Type B pancreatic cell (in vitro differentiated cells): ENCODE measurements at regions not wholly inside any gene's neighbourhood (a gene's known extent, or its start where the extent isn't known, plus 50 kb on each side); places are given as distances from the start of the nearest gene placed in this dataset.

Experiments
- DNase-seq: peaks from one replicate; pipeline ENCODE4 v3.0.0; 2021; ENCODE audit warnings: mixed read lengths; ENCODE audit not compliant: unreplicated experiment; ENCODE audit errors: extremely low spot score
- H3K27ac Mint-ChIP-seq: 2 replicates; pipeline ENCODE4 v1.8.0; 2021; ENCODE audit warnings: mild to moderate bottlenecking, mixed read lengths
- H3K27me3 Mint-ChIP-seq: 2 replicates; pipeline ENCODE4 v1.8.0; 2021; ENCODE audit warnings: mixed read lengths
- H3K36me3 Mint-ChIP-seq: 2 replicates; pipeline ENCODE4 v1.8.0; 2021; ENCODE audit warnings: mixed read lengths
- H3K4me1 Mint-ChIP-seq: one replicate; pipeline ENCODE4 v1.8.0; 2021; ENCODE audit warnings: mixed read lengths; ENCODE audit not compliant: unreplicated experiment
- H3K4me3 Mint-ChIP-seq: 2 replicates; pipeline ENCODE4 v1.8.0; 2021; ENCODE audit warnings: mild to moderate bottlenecking, mixed read lengths
- H3K9me3 Mint-ChIP-seq: 2 replicates; pipeline ENCODE4 v1.8.0; 2021; ENCODE audit warnings: mixed read lengths
- CTCF ChIP-seq: fragments of 200-600 bp; sonication (generic); conservative IDR thresholded peaks from 2 replicates; pipeline ENCODE4 v1.5.0; 2021; ENCODE audit warnings: antibody characterized with exemption, mild to moderate bottlenecking

GRCh38 chr19:31961191-31961590 lies 384.2 kb upstream of the ZNF507 start:
- no peak overlapping the region for H3K4me3 Mint-ChIP-seq
- peaks cover 23% of the 10 kb centered on the region for H3K27me3 Mint-ChIP-seq
- no peak overlapping the region for H3K27ac Mint-ChIP-seq
- no peak for TF ChIP-seq CTCF
- no peaks in the 10 kb centered on the region for H3K9me3 Mint-ChIP-seq
- H3K36me3 Mint-ChIP-seq = no peaks in the 10 kb centered on the region
- no peak for DNase-seq
- peaks cover 32% of the 10 kb centered on the region for H3K4me1 Mint-ChIP-seq

DNA sequence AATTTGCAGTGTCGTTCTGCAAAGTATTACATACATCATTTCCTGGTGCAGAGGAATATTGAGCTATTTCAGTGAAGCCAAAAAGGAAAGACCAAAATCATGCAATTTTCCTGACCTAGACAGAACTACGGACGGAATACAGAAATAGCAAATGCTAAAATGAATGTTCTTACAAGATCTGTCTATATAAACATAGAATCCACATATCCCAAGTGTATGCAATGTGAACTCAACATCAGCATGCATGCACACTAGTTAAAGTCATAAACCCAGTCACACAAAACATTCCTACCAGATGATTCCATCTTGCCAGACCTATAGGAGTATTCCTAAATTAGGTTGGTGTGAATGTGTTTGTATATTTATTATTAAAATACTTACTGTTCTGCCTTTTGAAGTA lies 383.7 kb upstream of the ZNF507 start:
- Mint-ChIP-seq H3K36me3 (no peaks in the 10 kb centered on the region), H3K4me1 (peaks cover 36% of the 10 kb centered on the region), H3K27me3 (peaks cover 25% of the 10 kb centered on the region), H3K4me3 (no peak overlapping the region), H3K9me3 (no peaks in the 10 kb centered on the region), H3K27ac (no peak overlapping the region)
- no peak for TF ChIP-seq CTCF
- DNase-seq = no peak

DNA sequence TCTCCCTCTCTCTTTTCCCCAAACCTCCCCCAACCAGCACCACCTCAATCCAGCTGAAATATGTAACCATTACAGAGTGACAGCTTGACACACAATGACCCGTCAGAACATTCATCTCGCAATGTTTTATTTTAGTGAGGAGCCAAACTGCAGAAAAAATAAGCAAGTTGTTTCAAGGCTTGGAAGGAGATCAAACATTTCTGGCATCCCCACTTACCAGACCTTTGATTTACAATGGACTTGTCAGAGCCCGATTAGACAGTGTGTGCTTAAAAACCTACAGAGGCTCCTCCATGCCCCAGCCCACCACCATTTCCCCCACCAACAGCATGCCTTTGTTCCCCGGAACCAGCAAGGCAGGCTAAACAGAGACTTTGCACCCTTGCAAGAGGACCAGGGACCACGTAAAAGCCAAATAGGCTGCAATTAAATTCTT lies 382.8 kb upstream of the ZNF507 start:
- peak overlapping the region; percentile 10 for H3K4me3 Mint-ChIP-seq
- no peaks in the 10 kb centered on the region for H3K9me3 Mint-ChIP-seq
- DNase-seq = no peak
- H3K36me3 Mint-ChIP-seq = no peaks in the 10 kb centered on the region
- H3K27me3 Mint-ChIP-seq = peaks cover 19% of the 10 kb centered on the region
- no peak for TF ChIP-seq CTCF
- peak overlapping the region; percentile 33 for H3K27ac Mint-ChIP-seq
- H3K4me1 Mint-ChIP-seq = peaks cover 37% of the 10 kb centered on the region

GRCh38 chr19:31963746-31964145 lies 381.7 kb upstream of the ZNF507 start:
- Mint-ChIP-seq H3K27ac (no peak overlapping the region), H3K36me3 (no peaks in the 10 kb centered on the region), H3K4me3 (no peak overlapping the region), H3K9me3 (no peaks in the 10 kb centered on the region), H3K4me1 (peaks cover 33% of the 10 kb centered on the region), H3K27me3 (peaks cover 16% of the 10 kb centered on the region)
- no peak for DNase-seq
- no peak for TF ChIP-seq CTCF

- H3K9me3 Mint-ChIP-seq = no peaks in the 10 kb centered on the region
- no peak for DNase-seq
- H3K27me3 Mint-ChIP-seq = peaks cover 16% of the 10 kb centered on the region
- no peak overlapping the region for H3K4me3 Mint-ChIP-seq
- TF ChIP-seq CTCF = no peak
- H3K36me3 Mint-ChIP-seq = no peaks in the 10 kb centered on the region
- no peak overlapping the region for H3K27ac Mint-ChIP-seq
- H3K4me1 Mint-ChIP-seq = peaks cover 4% of the 10 kb centered on the region
Observed at GRCh38 chr19:31969016-31969415, 376.4 kb upstream of the ZNF507 start.

DNA sequence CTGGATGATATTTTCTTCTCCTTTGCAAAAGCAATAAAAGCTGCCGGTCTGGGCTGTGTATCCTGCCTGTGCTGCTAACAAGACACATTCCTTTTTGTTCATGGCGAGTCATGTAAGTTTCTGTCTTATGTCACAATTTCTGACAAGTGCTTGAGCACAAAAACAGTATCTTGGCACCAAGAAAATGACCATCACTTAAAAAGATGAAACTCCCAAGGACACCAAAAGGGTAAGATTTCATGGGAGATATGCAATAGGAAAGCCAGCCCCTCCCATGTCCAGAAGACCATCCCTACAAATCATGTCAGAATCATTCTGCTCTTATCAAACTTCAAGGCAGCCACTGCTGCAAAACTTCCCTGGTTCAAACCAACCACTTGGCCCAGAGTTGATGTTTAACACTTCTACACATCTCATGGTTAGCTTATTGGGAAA lies 375.4 kb upstream of the ZNF507 start:
- Mint-ChIP-seq H3K27me3 (peaks cover 22% of the 10 kb centered on the region), H3K4me3 (no peak overlapping the region), H3K27ac (no peak overlapping the region), H3K36me3 (no peaks in the 10 kb centered on the region), H3K4me1 (peaks cover 4% of the 10 kb centered on the region), H3K9me3 (no peaks in the 10 kb centered on the region)
- no peak for DNase-seq
- TF ChIP-seq CTCF = no peak
